HEK293 (cell line): ENCODE measurements at regions not wholly inside any gene's neighbourhood (a gene's known extent, or its start where the extent isn't known, plus 50 kb on each side); places are given as distances from the start of the nearest gene placed in this dataset.

Experiments
- CTCF ChIA-PET: fragments of 350-600 bp; formaldehyde crosslinking; extraction: SDS; loops from one replicate; lab custom pipeline; 2021; ENCODE audit warnings: antibody characterized with exemption; lab: Yijun Ruan, JAX
- POLR2A ChIA-PET: fragments of 300-600 bp; formaldehyde crosslinking; extraction: SDS; loops from one replicate; lab custom pipeline; 2020; ENCODE audit warnings: antibody characterized with exemption, inconsistent platforms; lab: Yijun Ruan, JAX
- H3K27ac ChIP-seq: fragments of 200-500 bp; sonication (Bioruptor generic); 2 replicates; pipeline ENCODE4 v1.5.1; 2014; ENCODE audit warnings: low read depth, low read length, control low read depth, inconsistent platforms; ENCODE audit errors: extremely low read depth
- H3K36me3 ChIP-seq, 2 experiments: fragments of 200-500 bp in 1 of 2; sonication (Bioruptor generic) in 1 of 2; 1 replicate in 1 of 2; 2 replicates in 1 of 2; pipeline ENCODE4 v1.5.1; 2014 to 2017; ENCODE audit warnings: inconsistent platforms in 2 of 2, low read length in 2 of 2; ENCODE audit not compliant: control insufficient read depth in 2 of 2, insufficient read depth in 1 of 2
- H3K4me1 ChIP-seq: fragments of 200-500 bp; sonication (Bioruptor generic); 2 replicates; pipeline ENCODE4 v1.5.1; 2014; ENCODE audit warnings: mild to moderate bottlenecking, low read length, inconsistent platforms; ENCODE audit not compliant: control insufficient read depth, insufficient read depth
- H3K4me3 ChIP-seq: 2 replicates; pipeline ENCODE4 v1.5.1; 2011; ENCODE audit warnings: low read depth, mild to moderate bottlenecking, control low read depth, low read length, moderate library complexity
- H3K9me3 ChIP-seq: fragments of 200-500 bp; sonication (Bioruptor generic); 2 replicates; pipeline ENCODE4 v1.5.1; 2014; ENCODE audit warnings: low read depth, low read length, inconsistent platforms; ENCODE audit not compliant: control insufficient read depth, insufficient read depth
- BCL11A ChIP-seq: fragments of 450-650 bp; formaldehyde crosslinking; IDR thresholded peaks from 2 replicates; pipeline ENCODE4 v1.5.1; 2016; ENCODE audit warnings: low read depth, missing biosample characterization, missing genetic modification characterization
- MZF1 ChIP-seq: fragments of 450-650 bp; formaldehyde crosslinking; IDR thresholded peaks from 2 replicates; pipeline ENCODE4 v1.5.1; 2017; ENCODE audit warnings: missing biosample characterization, missing genetic modification characterization, borderline replicate concordance
- OSR2 ChIP-seq: fragments of 450-650 bp; formaldehyde crosslinking; IDR thresholded peaks from 2 replicates; pipeline ENCODE4 v1.5.1; 2016; ENCODE audit warnings: missing biosample characterization, missing genetic modification characterization
- PRDM4 ChIP-seq: fragments of 450-650 bp; formaldehyde crosslinking; IDR thresholded peaks from 2 replicates; pipeline ENCODE4 v1.5.1; 2017; ENCODE audit warnings: missing biosample characterization, missing genetic modification characterization
- SCRT2 ChIP-seq: fragments of 450-650 bp; formaldehyde crosslinking; IDR thresholded peaks from 2 replicates; pipeline ENCODE4 v1.5.1; 2016; ENCODE audit warnings: missing biosample characterization, missing genetic modification characterization
- ZBTB11 ChIP-seq: fragments of 450-650 bp; formaldehyde crosslinking; conservative IDR thresholded peaks from 2 replicates; pipeline ENCODE4 v1.5.1; 2016; ENCODE audit warnings: low read depth, missing biosample characterization, missing genetic modification characterization
- ZBTB17 ChIP-seq: fragments of 450-650 bp; formaldehyde crosslinking; IDR thresholded peaks from 2 replicates; pipeline ENCODE4 v1.5.1; 2016; ENCODE audit warnings: missing biosample characterization, missing genetic modification characterization
- ZNF112 ChIP-seq: fragments of 450-650 bp; formaldehyde crosslinking; IDR thresholded peaks from 2 replicates; pipeline ENCODE4 v1.5.0; 2017; ENCODE audit warnings: missing biosample characterization, missing genetic modification characterization
- ZNF148 ChIP-seq: fragments of 450-650 bp; formaldehyde crosslinking; IDR thresholded peaks from 2 replicates; pipeline ENCODE4 v1.5.0; 2017; ENCODE audit warnings: missing biosample characterization, missing genetic modification characterization, borderline replicate concordance
- ZNF248 ChIP-seq: fragments of 450-650 bp; formaldehyde crosslinking; IDR thresholded peaks from 2 replicates; pipeline ENCODE4 v1.5.1; 2017; ENCODE audit warnings: missing biosample characterization, missing genetic modification characterization
- ZNF48 ChIP-seq: fragments of 450-650 bp; formaldehyde crosslinking; IDR thresholded peaks from 2 replicates; pipeline ENCODE4 v1.5.1; 2016; ENCODE audit warnings: missing biosample characterization, missing genetic modification characterization
- ZNF610 ChIP-seq: fragments of 450-650 bp; formaldehyde crosslinking; IDR thresholded peaks from 2 replicates; pipeline ENCODE4 v1.5.1; 2016; ENCODE audit warnings: missing biosample characterization, missing genetic modification characterization, borderline replicate concordance
- ZNF677 ChIP-seq: fragments of 450-650 bp; IDR thresholded peaks from 2 replicates; pipeline ENCODE4 v1.5.0; 2018; ENCODE audit warnings: missing biosample characterization, mild to moderate bottlenecking, missing genetic modification characterization, moderate library complexity

GRCh38 chr18:51801514-51801913 is 538.5 kb upstream of the DCC start:
- H3K36me3 ChIP-seq, result no peaks in the 10 kb centered on the region
- no peak for TF ChIP-seq ZNF112 (tag by site-specific recombination)
- no peak for TF ChIP-seq ZNF610 (tag by site-specific recombination)
- TF ChIP-seq ZNF148 (tag by site-specific recombination), result no peak
- no peak for TF ChIP-seq ZNF677 (tag by site-specific recombination)
- TF ChIP-seq OSR2 (tag by site-specific recombination), result no peak
- ChIA-PET POLR2A (no interaction called here), CTCF (interaction anchor here (0.6 to 0.7 kb wide), 2 partner anchors 133 to 294 kb away, joined by 3 to 5 read pairs; no protein-coding TSS in a partner anchor)
- no peak overlapping the region for H3K27ac ChIP-seq
- no peaks in the 10 kb centered on the region for H3K4me1 ChIP-seq
- no peaks in the 10 kb centered on the region for H3K9me3 ChIP-seq
- H3K4me3 ChIP-seq, result no peak overlapping the region

GRCh38 chr18:51802569-51803428 is 537.2 kb upstream of the DCC start:
- no peaks in the 10 kb centered on the region for H3K9me3 ChIP-seq
- H3K4me3 ChIP-seq, result no peak overlapping the region
- no peaks in the 10 kb centered on the region for H3K4me1 ChIP-seq
- ChIA-PET POLR2A (no interaction called here), CTCF (no interaction called here)
- no peaks in the 10 kb centered on the region for H3K36me3 ChIP-seq
- TF ChIP-seq ZBTB11 (no peak), BCL11A (no peak), ZBTB17 (tag by site-specific recombination) (no peak), ZNF248 (tag by site-specific recombination) (no peak)
- no peak overlapping the region for H3K27ac ChIP-seq

GRCh38 chr18:51807336-51807735 is 532.7 kb upstream of the DCC start:
- TF ChIP-seq SCRT2 (tag by site-specific recombination), result no peak
- TF ChIP-seq MZF1 (tag by site-specific recombination), result no peak
- no peak for TF ChIP-seq ZNF48 (tag by site-specific recombination)
- no peak for TF ChIP-seq PRDM4 (tag by site-specific recombination)
- ChIA-PET POLR2A (no interaction called here), CTCF (no interaction called here)
- Histone ChIP-seq H3K27ac (no peak overlapping the region), H3K4me3 (no peak overlapping the region), H3K4me1 (no peaks in the 10 kb centered on the region), H3K36me3 (no peaks in the 10 kb centered on the region), H3K9me3 (no peaks in the 10 kb centered on the region)
